Posterior cingulate gyrus (tissue), 11 donors: ENCODE measurements at regions not wholly inside any gene's neighbourhood (a gene's known extent, or its start where the extent isn't known, plus 50 kb on each side); places are given as distances from the start of the nearest gene placed in this dataset.
"Not testable (repeated sequence)": the region's sequence is repeated elsewhere in the genome, so short reads cannot be mapped to it uniquely, and the experiment has no call there.

ENCODE experiments used
- DNase-seq, 10 donors: peaks; one replicate each; pipeline versions ENCODE4 v3.0.0 to v3.0.0-alpha.2; 2020 to 2021; ENCODE audit warnings: mixed read lengths in 3 of 10
- intact Hi-C: fragments of 100-400 bp; cut with DNase I; formaldehyde crosslinking; loops from one replicate; pipeline ENCODE4 v1.15.1; 2023

GRCh38 chr13:42396901-42397655 is 125.1 kb downstream of the AKAP11 start:
- intact Hi-C loops: no loop called here

GRCh38 chr13:42398533-42398932 is 126.6 kb downstream of the AKAP11 start:
- no peak for DNase-seq
- intact Hi-C loops: no loop called here

More at GRCh38 chr13:42396901-42397655, 125.1 kb downstream of the AKAP11 start:
- DNase-seq: no peak

GRCh38 chr13:42400188-42400833 is 128.4 kb downstream of the AKAP11 start:
- intact Hi-C loops: no loop called here
- DNase-seq: no peak

GRCh38 chr13:42401376-42401775 is 129.4 kb downstream of the AKAP11 start:
- no peak for DNase-seq
- intact Hi-C loops: no loop called here

GRCh38 chr13:42405665-42406390 is 133.9 kb downstream of the AKAP11 start:
- intact Hi-C loops: no loop called here
- no peak for DNase-seq

- DNase-seq: no peak
- intact Hi-C loops: no loop called here
These were observed 137.1 kb downstream of the AKAP11 start for GRCh38 chr13:42409075-42409474.

GRCh38 chr13:42409551-42409950 is 137.6 kb downstream of the AKAP11 start:
- no peak for DNase-seq
- intact Hi-C loops: no loop called here

GRCh38 chr13:42412812-42413483 is 141.0 kb downstream of the AKAP11 start:
- DNase-seq: no peak
- intact Hi-C loops: no loop called here

GRCh38 chr13:42413484-42413815 is 141.5 kb downstream of the AKAP11 start:
- intact Hi-C loops: no loop called here
- DNase-seq: no peak

GRCh38 chr13:42417626-42418025 is 145.7 kb downstream of the AKAP11 start:
- intact Hi-C loops: no loop called here
- DNase-seq: no peak

GRCh38 chr13:42418184-42418583 is 146.2 kb downstream of the AKAP11 start:
- DNase-seq: no peak
- intact Hi-C loops: no loop called here

- DNase-seq: no peak
- intact Hi-C loops: no loop called here
These were observed 148.4 kb downstream of the AKAP11 start for GRCh38 chr13:42420304-42420703.

GRCh38 chr13:42422681-42423080 is 150.7 kb downstream of the AKAP11 start:
- intact Hi-C loops: no loop called here
- DNase-seq: no peak

- intact Hi-C loops: no loop called here
- no peak for DNase-seq
These were observed 149.8 kb upstream of the TNFSF11 start for GRCh38 chr13:42424182-42424581.

GRCh38 chr13:42445354-42445753 is 128.6 kb upstream of the TNFSF11 start:
- DNase-seq: no peak
- intact Hi-C loops: no loop called here

GRCh38 chr13:42446597-42446996 is 127.4 kb upstream of the TNFSF11 start:
- peak in 2 of 10 donors; percentile 27 to 62 for DNase-seq
- intact Hi-C loops: not testable (repeated sequence)

- intact Hi-C loops: no loop called here
- DNase-seq: peak in 1 of 10 donors; percentile 12
These were observed 120.8 kb upstream of the TNFSF11 start for GRCh38 chr13:42453091-42453645.

- intact Hi-C loops: no loop called here
- no peak for DNase-seq
These were observed 119.2 kb upstream of the TNFSF11 start for GRCh38 chr13:42454749-42455148.

- intact Hi-C loops: no loop called here
- DNase-seq: no peak
These were observed 115.8 kb upstream of the TNFSF11 start for GRCh38 chr13:42458193-42458592.

GRCh38 chr13:42466123-42466522 is 107.8 kb upstream of the TNFSF11 start:
- DNase-seq: no peak
- intact Hi-C loops: no loop called here

- DNase-seq: no peak
- intact Hi-C loops: no loop called here
These were observed 107.3 kb upstream of the TNFSF11 start for GRCh38 chr13:42466609-42467008.
